ENCODE measurements at regions not wholly inside any gene's neighbourhood (a gene's known extent, or its start where the extent isn't known, plus 50 kb on each side); places are given as distances from the start of the nearest gene placed in this dataset.

DNA sequence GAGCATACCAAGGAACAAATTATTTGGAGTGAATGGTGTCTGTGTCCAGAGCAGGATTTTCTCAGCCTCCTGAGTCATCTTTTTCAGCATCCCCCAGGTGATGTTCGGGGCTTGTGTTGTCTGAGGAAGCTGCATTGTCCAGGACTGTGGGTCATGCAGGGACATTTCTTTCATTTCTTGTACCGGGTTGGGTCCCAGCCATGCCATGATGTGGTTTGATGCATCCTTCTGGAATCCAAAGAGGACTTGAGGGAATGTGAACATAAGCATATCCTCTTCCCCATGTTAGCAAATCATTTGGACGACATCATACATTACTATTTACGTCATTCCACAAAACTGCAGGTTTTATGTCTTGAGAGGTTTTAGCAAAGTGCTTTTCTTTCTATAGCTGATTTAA is 797.8 kb downstream of the CCDC85A start:
- TF ChIP-seq CTCF (IDR thresholded peaks at IDR 0.05) (no peak), POLR2A (IDR thresholded peaks at IDR 0.05) (no peak)
